ENCODE measurements at regions not wholly inside any gene's neighbourhood (a gene's known extent, or its start where the extent isn't known, plus 50 kb on each side); places are given as distances from the start of the nearest gene placed in this dataset.

DNA sequence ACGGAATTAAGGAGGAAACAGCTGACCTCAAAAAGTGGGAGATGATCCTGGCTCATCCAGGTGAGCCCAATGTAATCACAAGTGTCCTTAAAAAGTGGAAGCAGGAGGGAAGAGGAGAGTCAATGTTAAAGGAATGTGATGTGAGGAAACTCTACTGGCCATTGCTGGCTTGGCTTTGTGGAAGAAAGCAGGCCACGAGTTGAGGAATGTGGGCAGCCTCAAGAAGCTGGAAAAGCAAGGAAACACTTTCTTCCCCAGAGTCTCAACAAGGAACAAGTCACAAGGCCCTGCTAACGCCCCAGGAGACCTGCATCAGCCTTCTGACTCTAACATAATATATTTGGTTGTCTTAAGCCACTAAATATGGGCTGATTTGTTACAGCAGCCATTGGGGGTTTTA lies 252.8 kb downstream of the PSAT1 start:
- DNase-seq (ENCODE audit: extremely low spot score, insufficient read length, low read depth), result no peak
- FAIRE-seq, result no peak

DNA sequence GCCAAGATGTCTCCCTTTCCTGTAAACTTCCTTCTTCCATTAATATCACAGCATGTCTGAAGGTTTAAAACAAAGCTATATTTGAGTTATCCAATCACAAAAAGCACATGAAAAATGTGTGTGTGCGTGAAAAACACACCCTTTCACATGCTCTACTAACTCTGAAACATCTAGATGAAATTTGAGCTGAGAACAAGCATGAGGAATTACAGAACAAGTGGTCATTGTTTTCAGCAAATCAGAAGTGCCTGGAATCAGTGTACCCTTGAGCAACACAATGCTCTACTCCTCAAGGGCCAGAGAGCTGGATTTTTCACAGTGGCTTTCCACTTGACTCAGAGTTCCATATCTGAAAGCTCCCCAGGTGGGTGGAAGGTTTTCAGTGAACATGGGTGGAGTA lies 255.9 kb downstream of the PSAT1 start:
- no peak for FAIRE-seq
- DNase-seq (ENCODE audit: extremely low spot score, insufficient read length, low read depth), result no peak

DNA sequence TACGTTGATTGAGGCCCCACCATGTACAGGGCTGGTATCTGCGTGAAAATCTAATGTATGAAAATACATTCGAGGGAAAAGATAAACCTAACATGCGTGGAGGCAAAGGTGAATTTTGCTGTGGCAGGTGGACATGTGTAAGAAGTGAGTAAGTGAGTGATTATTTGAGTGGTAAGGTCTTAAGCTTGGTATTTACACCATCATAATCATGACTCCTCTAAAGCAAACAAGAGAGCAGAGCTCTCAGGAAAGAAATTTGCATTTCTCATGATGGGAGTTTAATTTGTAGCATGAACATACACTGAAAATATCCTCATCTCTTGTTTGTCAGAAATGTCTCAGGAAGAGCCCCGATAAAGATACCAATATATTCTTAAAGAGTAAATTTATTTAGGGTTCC lies 260.6 kb downstream of the PSAT1 start:
- FAIRE-seq, result no peak
- no peak for DNase-seq (ENCODE audit: extremely low spot score, insufficient read length, low read depth)

DNA sequence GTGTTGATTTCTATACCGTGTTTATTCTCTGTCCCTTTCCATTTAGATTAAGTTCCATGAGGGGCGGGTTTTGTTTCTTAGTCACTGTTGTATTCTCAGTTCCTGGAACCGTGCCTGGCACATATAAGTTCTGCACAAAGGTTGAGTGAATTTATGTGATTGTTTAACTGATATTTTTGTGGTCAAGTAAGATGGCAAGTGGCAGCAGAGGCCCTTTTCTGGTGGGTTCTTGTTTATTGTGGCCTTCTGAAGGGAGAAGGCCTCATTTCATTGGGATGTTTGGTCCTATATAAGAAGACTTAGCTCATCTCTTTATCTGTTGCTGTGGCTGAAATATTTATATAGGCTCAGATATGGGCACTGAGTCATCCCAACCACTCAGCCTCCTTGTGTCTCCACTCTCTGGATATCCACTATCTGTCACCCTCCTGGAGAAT lies 262.5 kb downstream of the PSAT1 start:
- no peak for FAIRE-seq
- no peak for DNase-seq (ENCODE audit: extremely low spot score, insufficient read length, low read depth)

DNA sequence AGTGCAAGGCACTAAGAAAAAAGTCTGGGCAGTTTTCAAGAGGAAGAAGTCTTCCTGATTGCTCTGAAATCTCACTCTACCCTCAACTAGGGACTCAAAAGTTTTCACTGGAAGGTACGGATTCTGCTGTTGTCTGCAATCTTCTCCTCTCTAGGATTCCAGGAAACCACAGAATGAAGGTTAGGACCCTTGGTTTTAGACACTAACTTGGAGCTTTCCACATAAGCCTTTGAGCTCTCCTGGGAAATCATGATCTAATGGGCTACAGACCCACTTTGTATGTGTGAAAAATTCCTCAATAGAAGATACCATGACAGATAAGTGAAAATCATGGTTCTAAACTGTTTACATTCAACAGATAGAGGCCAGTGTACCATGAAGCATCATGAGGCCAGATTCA lies 265.1 kb downstream of the PSAT1 start:
- DNase-seq (ENCODE audit: extremely low spot score, insufficient read length, low read depth), result no peak
- no peak for FAIRE-seq

DNA sequence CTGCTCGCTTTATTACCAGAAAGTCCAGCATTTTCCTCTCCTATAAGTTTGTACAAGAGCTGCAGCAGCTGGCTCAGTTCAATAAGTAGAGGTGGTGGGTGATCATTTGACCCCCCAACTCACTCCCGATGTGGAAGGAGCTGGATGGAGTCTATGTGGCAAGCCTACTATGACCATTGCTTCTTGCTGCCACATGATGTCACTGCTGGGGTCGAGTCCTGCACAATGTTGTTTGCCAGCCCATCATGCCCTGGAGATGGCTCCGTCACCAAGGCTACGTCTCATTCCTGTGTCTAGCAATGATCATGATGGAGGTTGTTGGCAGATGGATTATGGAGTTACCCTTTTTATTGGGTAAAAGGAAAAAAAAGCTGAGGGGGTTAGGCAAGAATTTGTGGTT lies 266.3 kb downstream of the PSAT1 start:
- DNase-seq (ENCODE audit: extremely low spot score, insufficient read length, low read depth), result no peak
- no peak for FAIRE-seq

DNA sequence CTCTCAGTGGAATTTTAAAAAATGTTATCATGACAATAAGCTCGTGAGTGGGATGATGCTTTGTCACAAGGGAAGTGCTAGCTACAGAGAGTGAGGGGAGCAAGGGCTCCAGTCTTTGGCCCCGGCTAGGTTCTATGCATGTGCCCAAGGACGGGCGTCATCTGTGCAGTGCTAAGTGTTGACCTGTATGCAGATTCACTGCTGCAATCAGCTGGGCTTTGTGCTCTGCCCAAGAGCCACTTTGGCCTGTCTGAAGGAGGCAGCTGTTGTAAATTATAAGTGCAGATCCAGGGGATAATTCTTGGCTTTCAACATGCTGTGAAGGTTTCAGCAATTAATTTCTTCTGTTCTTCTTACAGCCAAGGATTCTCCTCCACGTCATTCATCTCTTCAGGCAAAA lies 268.6 kb downstream of the PSAT1 start:
- FAIRE-seq (no peak), DNase-seq (ENCODE audit: extremely low spot score, insufficient read length, low read depth) (no peak)

DNA sequence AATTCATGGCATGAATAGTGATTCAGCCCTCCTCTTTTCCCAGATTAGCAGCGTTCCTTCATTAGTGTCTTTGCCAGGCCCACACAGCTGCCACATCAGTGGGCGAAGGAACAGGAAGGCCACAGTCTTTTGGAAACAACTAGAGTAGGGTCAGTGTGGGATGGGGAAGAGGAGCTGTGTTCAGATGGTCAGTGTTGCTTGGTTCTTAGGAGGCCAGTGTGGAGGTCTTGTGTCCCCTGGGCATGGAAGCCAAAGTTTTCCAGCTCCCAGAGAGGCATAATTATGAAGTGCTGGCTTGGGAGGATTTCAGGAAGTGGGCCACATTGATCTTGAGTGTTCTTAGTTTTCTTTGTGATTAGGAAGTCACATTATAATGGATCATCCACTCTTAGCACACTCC lies 269.6 kb downstream of the PSAT1 start:
- DNase-seq (ENCODE audit: extremely low spot score, insufficient read length, low read depth) (no peak), FAIRE-seq (no peak)

DNA sequence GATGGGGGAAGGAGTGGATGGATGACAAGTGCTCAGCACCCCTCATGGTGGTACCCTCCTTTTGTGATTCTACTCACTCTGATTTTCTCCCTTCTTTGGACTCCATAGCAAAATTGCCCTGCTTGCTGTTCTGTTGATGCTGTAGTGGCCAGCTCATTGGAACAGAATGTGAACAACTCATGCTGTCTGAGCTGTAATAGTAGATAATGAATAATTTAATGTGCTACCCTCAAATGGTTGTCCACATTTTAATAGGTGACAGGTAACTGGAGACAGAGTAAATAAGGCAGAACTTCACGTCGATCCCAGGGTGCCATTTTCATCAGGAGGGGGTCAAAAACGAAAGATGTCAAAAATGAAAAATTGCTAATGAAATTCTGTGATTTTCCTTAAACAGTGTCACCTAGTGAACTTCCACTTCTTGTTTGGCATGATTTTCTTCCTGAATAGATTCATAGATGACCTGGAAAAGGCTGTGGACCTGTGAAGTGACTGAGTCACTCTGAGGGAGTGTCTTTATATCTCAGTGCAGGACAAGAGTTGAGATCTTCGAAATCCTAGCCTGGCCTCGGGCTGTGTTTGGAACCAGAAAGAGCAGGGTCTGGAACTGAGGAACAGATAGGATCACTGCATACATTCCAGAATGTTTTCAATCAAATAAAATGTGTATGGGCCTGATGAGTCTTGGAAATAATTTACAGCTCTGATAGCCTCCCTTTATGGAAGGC lies 270.2 kb downstream of the PSAT1 start:
- DNase-seq (ENCODE audit: extremely low spot score, insufficient read length, low read depth) (no peak), FAIRE-seq (no peak)

DNA sequence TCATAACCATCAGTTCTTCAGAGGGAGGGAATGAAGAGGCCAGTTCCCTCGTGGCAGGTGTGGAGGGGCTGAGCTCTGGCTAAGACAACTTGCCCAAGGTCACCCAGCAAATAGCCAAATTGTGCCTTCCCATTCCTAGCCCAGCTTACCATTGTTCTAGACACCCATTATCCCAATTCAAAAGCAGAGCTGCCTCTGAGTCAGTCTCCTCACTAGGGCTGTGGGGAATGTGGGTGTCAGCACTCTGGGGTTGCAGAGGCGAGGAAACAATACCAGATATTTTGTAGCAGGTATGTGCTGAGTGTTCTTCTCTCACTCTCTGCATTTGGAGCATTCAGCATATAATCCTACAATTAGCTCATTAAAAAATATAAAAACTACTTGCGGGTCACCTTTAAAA lies 270.8 kb downstream of the PSAT1 start:
- FAIRE-seq, result no peak
- no peak for DNase-seq (ENCODE audit: extremely low spot score, insufficient read length, low read depth)

DNA sequence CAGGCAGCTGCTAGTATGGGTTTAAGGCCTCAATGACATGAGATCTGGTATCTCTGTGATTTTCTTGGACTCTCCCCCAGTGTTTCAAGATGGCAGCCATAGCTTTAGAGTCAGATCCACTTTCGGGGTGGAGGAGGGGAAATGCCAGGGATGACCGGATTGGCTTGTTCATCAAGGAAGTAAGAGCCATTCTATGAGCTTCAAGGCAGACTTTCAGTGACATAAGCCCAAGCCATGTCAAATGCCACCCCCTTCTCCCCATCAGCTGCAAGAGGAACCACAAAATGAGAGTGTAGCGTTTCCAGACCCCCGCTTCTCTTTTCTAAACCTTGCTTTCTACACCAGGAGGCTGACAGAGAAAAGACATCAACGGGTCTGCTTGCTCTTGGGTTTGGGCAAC lies 271.8 kb downstream of the PSAT1 start:
- no peak for DNase-seq (ENCODE audit: extremely low spot score, insufficient read length, low read depth)
- no peak for FAIRE-seq

DNA sequence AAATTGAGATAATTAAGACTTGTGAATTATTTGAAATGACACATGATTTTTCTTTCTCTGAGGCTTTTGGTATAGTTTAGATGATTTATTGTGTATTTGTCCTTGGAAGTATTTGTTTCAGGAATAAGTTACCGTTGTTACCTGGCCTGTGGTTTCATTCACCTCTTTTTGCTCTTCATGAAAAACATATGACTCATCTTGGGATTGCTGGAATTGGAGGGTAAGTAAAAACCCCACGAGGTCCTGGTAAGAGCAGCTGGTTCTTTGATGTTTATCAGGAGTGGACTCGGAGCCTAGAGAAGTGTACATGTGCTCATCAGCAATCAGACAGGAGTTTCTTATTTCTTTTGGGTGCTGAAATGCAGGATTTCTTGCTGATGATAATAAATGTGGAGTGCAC lies 275.3 kb downstream of the PSAT1 start:
- no peak for DNase-seq (ENCODE audit: extremely low spot score, insufficient read length, low read depth)
- FAIRE-seq, result no peak

DNA sequence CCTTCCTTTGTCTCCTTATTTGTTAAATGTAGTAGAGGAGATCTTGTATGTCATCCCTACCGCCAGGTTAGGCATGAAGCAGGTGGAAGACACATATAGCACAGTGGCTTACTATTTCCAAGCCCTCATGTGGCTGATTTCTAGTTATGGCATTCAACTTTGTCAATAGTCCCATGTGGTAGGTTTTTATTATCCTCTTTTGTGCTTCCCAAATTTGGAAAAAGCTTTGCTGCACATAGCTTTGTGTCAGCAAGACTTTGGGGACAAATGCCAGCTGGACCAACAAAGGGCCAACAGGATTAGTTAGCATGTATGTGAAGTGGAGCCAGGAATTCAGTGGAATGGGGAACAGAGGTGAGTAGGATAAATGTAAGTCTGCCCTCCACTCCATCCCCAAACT lies 276.3 kb downstream of the PSAT1 start:
- FAIRE-seq (no peak), DNase-seq (ENCODE audit: extremely low spot score, insufficient read length, low read depth) (no peak)

DNA sequence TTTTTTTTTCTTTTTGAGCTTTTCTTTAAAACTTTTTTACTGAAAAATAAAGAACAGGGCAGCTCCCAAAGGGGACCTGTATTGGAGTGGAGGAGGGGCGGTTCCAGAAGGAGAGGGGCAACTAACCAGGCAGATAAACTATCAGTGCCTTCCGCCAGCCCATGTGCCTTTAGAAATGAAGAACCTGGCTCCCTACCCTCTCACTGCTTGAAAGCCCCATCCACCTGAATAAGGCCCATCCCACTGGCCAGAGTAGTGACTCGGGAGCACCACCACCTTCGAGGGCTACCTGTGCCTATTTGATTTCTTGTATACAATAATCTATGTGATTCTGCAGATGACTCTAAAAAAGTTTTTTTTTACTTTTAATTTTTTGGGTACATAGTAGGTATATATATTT lies 276.7 kb downstream of the PSAT1 start:
- no peak for DNase-seq (ENCODE audit: extremely low spot score, insufficient read length, low read depth)
- FAIRE-seq, result no peak

DNA sequence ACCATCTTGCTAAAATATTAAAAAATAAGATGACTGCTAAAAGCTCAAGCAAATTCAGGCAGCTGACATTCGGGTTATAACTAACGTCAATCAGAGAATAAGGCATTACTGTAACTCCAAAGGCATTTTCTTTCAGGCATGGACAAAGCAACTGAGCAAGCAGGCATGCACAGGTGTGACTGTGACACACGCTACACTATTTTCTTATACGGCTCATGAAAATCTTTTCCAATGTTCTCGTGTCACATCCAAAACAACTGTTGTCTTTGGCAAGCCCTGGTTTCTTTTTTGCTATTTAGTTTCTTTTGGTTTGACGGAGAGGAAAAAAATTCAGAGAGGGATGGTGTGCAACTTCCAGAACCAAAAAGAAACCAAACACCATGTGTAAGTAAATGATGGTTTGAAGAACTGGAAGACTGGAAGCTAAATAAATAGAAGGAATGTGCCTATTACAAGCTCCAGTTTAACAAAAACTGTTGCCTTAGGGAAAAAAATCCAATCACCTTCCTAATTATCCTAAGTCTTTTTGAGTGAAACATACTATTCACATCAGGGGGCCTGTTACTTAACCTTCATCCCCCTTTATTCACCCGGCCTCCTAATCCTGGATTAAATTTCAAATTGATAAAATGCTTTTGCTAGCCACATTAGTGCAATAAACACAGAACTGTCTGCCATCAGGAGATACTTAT lies 277.6 kb downstream of the PSAT1 start:
- DNase-seq (ENCODE audit: extremely low spot score, insufficient read length, low read depth) (no peak), FAIRE-seq (no peak)

DNA sequence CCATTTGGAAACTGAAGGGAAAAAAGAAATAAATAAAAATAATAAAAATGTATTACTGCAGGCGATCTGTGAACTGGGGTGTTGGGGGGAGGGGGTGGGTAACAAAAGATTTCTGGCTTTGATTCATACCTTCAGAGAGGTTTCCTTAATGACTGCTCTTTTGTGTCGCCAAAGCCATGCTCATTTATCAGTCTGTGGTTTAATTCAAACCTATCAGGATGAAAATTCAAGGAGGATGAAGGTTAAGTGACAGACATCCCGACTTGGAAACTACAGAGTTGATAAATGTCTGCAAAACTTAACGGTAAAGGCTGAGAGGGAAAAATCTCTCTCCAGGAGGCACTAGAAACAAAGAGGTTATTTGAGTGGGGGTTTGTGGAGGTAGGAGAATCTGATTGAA lies 278.2 kb downstream of the PSAT1 start:
- FAIRE-seq (no peak), DNase-seq (ENCODE audit: extremely low spot score, insufficient read length, low read depth) (no peak)

DNA sequence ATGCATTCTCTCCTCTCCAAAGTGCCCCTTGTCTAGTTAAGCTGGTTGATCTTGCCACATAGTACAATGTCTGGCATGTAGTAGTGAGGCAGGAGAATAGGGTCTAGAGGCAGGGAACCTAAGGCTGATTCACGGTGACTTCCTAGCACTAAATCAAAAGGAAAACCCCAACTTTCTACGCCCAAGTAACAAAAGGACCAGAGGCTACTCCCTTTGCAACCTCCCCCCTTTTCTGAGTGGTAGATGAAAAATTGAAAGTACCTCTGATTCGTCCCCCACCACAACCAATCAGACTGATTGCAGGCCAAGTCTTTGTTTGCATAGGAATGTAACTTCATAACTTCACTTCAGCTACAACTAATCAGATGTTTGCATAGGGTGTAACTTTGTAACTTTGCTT lies 278.8 kb downstream of the PSAT1 start:
- DNase-seq (ENCODE audit: extremely low spot score, insufficient read length, low read depth) (no peak), FAIRE-seq (no peak)

DNA sequence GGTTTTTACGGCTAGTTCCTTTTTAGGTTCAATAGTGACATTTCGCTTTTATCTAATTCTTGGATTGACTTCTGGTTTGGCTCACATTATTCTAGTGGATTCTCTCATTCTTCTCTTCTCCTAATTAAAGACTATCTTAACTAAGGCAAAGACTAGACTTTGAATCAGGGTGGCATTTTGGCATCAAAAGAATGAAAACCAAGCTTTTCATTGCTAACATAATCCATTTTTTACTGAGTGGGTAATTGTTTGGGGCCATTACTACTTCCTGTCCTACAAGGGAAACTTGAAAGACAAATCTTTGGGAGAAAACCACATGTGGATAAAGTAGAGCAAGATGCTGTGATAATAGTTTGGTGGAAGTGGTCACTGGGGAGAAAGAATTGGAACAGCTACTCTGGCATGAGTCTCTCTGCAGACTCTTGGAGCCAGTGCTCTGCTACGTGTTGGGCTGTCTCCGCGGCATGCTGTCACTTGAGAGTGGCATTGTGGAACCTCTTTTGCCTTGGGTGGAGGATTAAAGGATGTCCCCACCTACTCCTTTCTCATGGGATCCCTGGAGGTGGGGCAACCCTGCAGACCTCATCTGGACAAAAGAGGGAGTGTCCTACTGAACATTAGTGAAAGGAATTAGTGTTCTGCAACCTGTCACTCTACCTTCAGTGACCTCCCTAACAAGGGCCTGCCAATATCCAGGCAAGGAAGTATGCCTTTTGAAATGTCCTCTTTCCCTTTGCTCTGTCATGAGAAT lies 280.4 kb downstream of the PSAT1 start:
- DNase-seq (ENCODE audit: extremely low spot score, insufficient read length, low read depth), result no peak
- FAIRE-seq, result no peak

DNA sequence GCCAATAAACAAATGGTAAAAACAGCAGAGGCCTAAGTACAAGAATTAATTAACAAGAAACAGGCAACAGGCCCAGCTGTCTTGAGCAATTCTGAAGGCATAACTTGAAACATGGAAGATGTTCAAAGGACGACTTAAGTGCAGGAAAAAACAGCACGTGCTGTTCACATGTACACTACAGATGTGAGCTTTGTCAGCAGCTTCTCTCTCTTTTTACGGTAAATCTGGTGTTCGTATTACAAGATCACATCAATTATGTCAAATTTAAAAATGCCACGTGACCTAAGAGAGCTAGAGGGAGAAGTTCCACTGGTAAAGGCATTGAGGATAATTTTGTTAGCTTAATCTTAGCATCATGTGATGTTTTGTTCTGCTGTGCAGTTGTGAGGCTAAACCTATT lies 281.1 kb downstream of the PSAT1 start:
- FAIRE-seq (no peak), DNase-seq (ENCODE audit: extremely low spot score, insufficient read length, low read depth) (no peak)

DNA sequence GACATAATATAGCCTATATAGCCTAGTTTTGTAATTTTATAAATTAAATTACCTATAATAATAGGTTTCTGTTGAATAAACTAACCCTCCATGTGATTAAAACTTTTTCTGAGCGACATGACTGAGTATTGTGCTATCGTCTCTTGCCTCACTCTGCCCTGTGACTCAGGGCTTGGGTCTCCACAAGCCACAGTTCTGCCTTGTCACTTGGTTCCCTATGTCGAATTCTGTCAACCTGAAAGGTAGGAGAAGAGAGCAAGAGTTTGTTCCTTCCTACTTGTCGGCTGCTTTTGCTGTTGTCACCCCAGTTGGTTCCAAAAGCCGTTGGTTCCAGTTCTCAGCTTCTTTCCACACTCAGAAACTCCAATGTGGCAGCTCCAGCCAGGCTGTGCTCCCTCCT lies 285.9 kb downstream of the PSAT1 start:
- FAIRE-seq (no peak), DNase-seq (ENCODE audit: extremely low spot score, insufficient read length, low read depth) (no peak)

DNA sequence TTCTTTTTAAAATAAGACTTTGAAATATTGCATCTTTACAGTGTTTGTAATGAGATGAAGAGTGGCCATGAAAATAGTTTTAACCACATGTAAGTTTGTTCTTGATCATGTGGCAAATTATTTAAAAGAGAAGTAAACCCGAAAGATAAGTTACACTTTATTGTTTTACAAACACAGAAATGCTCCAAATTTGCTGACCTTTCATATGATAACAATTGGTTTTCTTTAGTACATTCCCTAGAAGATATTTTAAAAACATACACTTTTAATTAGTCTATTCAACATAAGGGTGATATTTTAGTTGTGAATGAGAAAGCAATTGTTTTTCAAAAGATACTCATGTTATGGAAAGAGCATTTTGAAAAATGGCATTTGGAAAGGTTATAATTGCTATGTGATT lies 287.7 kb downstream of the PSAT1 start:
- no peak for FAIRE-seq
- no peak for DNase-seq (ENCODE audit: extremely low spot score, insufficient read length, low read depth)
